Stomach (tissue), 8 donors: ENCODE measurements at regions not wholly inside any gene's neighbourhood (a gene's known extent, or its start where the extent isn't known, plus 50 kb on each side); places are given as distances from the start of the nearest gene placed in this dataset.

Experiments
- DNase-seq, 2 donors: peaks; one replicate each; pipeline versions ENCODE4 v3.0.0 to v3.0.0-alpha.2; 2013 to 2019
- H3K27ac ChIP-seq, 5 donors: fragments of 200-600 bp in 4 of 5; sonication (generic) in 4 of 5; one replicate each; pipeline ENCODE4 v1.5.1; 2013 to 2019; ENCODE audit warnings: mild to moderate bottlenecking in 1 of 5, moderate library complexity in 1 of 5
- H3K27me3 ChIP-seq, 3 donors: fragments of 200-600 bp; sonication (generic); one replicate each; pipeline ENCODE4 v1.5.1; 2017 to 2019; ENCODE audit warnings: mixed run types in 1 of 3
- H3K36me3 ChIP-seq, 4 donors: fragments of 200-600 bp; sonication (generic); 1 replicate in 3 of 4; 2 replicates in 1 of 4; pipeline ENCODE4 v1.5.1; 2016 to 2019
- H3K4me1 ChIP-seq, 4 donors: fragments of 200-600 bp; sonication (generic); one replicate each; pipeline ENCODE4 v1.5.1; 2016 to 2019
- H3K4me3 ChIP-seq, 4 donors: fragments of 200-600 bp; sonication (generic) in 3 of 4; one replicate each; pipeline ENCODE4 v1.5.1; 2016 to 2019; ENCODE audit warnings: mild to moderate bottlenecking in 1 of 4
- H3K9me3 ChIP-seq, 4 donors: fragments of 200-600 bp; sonication (generic); one replicate each; pipeline ENCODE4 v1.5.1; 2016 to 2019
- EP300 ChIP-seq: sonication (generic); formaldehyde crosslinking; IDR thresholded peaks from one replicate; pipeline ENCODE4 v1.6.1; 2017; ENCODE audit warnings: antibody characterized with exemption
- POLR2A ChIP-seq, 4 donors: fragments of 450-650 bp; IDR thresholded peaks; one replicate each; pipeline ENCODE4 v1.6.1; 2016; ENCODE audit warnings: antibody characterized with exemption in 4 of 4, control low read depth in 2 of 4, mild to moderate bottlenecking in 1 of 4, moderate library complexity in 1 of 4
- POLR2AphosphoS5 ChIP-seq, 3 donors: sonication (generic); formaldehyde crosslinking; IDR thresholded peaks; one replicate each; pipeline ENCODE4 v1.6.1; 2016; ENCODE audit warnings: antibody characterized with exemption in 3 of 3
- WGBS, 5 donors: extraction: QIAGEN DNeasy Blood & Tissue Kit in 3 of 5; methylation state at CpG; one replicate each; pipeline versions ENCODE4 v1.1.5 to v1.1.7; 2013 to 2018; 5-methylcytosine and 5-hydroxymethylcytosine counted together
- intact Hi-C: fragments of 100-400 bp; cut with DNase I; formaldehyde crosslinking; loops from one replicate; pipeline ENCODE4 v1.15.1; 2023; ENCODE audit warnings: low total_unique reads
- TF ChIP-seq, protein P1 (sequence below), 7 experiments: fragments of 450-650 bp in 4 of 7; fragments of 200-600 bp in 3 of 7; sonication (generic) in 3 of 7; IDR thresholded peaks; one replicate each; pipeline ENCODE4 v1.5.1; 2016 to 2019; ENCODE audit warnings: antibody characterized with exemption in 7 of 7, control low read depth in 2 of 7, mild to moderate bottlenecking in 1 of 7
- donor health status: healthy with polysubstance abuse.
- donor health status: Bipolar disorder and iron deficiency.
- donor health status: healthy.

DNA sequence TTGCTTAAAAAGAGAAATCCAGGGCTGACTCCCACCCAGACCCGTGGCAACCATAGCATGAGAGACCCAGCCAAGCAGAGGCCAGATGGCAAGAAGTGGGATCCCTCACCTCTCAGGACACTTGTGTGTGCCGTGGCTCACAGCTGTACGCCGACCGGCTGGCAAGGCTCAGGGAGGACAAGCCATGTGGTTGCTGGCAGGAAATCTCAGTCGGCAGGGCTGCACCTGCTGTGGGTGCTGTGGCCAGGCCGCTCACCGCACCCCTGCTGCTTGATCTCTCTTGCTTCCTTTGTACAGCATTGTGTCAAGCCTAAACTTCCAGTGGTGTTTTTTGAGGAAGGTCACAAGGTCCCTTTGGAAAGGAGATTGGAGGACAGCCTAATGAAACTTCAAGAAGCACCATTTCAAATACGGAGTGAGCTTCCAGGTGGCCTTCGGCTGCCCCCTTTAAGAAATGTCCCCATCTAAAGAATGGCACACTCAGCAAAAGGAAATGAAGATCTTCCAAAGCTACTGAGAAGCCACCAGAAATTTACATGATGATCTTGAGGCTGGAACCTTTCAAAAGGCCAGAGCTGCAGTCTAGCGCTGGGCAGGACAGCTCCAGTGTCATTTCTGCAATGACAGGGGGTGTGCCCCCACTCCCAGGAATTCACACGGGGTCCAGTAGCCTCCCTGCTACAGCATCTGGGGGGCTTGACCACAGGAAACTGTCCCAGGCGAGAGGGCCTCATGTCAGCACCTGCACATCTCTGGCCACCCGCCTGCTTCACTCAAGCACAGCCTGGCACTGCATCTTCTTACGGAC lies 409.0 kb upstream of the MGMT start:
- Histone ChIP-seq H3K27ac (no peak overlapping the region), H3K27me3 (no peaks in the 10 kb centered on the region), H3K4me1 (no peaks in the 10 kb centered on the region), H3K9me3 (no peaks in the 10 kb centered on the region), H3K36me3 (no peaks in the 10 kb centered on the region), H3K4me3 (no peak overlapping the region)
- DNase-seq, result peak in 1 of 2 donors; percentile 49
- WGBS, 5 donors, result 70 to 83% (median 80%) methylated on average over 11 to 15 of the region's 15 CpGs
- TF ChIP-seq POLR2AphosphoS5 (IDR thresholded peaks at IDR 0.05) (no peak), EP300 (no peak), POLR2A (IDR thresholded peaks at IDR 0.05) (no peak)
- TF ChIP-seq, protein P1, sequence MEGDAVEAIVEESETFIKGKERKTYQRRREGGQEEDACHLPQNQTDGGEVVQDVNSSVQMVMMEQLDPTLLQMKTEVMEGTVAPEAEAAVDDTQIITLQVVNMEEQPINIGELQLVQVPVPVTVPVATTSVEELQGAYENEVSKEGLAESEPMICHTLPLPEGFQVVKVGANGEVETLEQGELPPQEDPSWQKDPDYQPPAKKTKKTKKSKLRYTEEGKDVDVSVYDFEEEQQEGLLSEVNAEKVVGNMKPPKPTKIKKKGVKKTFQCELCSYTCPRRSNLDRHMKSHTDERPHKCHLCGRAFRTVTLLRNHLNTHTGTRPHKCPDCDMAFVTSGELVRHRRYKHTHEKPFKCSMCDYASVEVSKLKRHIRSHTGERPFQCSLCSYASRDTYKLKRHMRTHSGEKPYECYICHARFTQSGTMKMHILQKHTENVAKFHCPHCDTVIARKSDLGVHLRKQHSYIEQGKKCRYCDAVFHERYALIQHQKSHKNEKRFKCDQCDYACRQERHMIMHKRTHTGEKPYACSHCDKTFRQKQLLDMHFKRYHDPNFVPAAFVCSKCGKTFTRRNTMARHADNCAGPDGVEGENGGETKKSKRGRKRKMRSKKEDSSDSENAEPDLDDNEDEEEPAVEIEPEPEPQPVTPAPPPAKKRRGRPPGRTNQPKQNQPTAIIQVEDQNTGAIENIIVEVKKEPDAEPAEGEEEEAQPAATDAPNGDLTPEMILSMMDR (IDR thresholded peaks at IDR 0.05), result no peak
- intact Hi-C loops, result no loop called here

DNA sequence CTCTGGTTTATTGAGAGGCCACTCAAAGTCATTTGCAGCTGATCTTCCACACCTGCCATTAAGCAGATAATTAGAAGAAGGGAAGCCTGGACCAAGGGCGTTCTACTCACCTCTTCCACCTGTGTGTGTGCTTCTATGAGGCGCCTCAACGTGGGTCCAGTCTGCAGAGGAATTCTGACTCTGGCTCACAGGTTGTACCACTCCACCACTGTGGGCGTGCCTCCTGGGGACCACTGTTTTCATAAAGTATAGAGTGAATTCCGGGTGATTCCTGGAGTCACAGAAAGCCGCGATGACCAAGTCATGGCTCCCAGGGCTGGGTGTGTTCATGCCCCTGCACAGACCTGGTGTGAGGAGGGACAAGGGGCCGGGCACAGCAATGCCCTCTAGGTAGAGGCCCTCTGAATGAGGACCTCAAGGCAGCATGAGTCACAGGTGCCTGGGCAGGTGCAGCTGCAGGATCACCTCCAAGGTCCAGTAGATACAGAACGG lies 408.3 kb upstream of the MGMT start:
- no peaks in the 10 kb centered on the region for H3K36me3 ChIP-seq
- TF ChIP-seq POLR2AphosphoS5 (IDR thresholded peaks at IDR 0.05) (no peak), EP300 (no peak), POLR2A (IDR thresholded peaks at IDR 0.05) (no peak)
- TF ChIP-seq, protein P1 (IDR thresholded peaks at IDR 0.05), result no peak
- no peaks in the 10 kb centered on the region for H3K27me3 ChIP-seq
- intact Hi-C loops, result no loop called here
- WGBS, 5 donors, result 80 to 88% (median 84%) methylated on average over 9 of the region's 9 CpGs
- no peaks in the 10 kb centered on the region for H3K9me3 ChIP-seq
- no peak for DNase-seq
- no peak overlapping the region for H3K27ac ChIP-seq
- no peak overlapping the region for H3K4me3 ChIP-seq
- no peaks in the 10 kb centered on the region for H3K4me1 ChIP-seq

DNA sequence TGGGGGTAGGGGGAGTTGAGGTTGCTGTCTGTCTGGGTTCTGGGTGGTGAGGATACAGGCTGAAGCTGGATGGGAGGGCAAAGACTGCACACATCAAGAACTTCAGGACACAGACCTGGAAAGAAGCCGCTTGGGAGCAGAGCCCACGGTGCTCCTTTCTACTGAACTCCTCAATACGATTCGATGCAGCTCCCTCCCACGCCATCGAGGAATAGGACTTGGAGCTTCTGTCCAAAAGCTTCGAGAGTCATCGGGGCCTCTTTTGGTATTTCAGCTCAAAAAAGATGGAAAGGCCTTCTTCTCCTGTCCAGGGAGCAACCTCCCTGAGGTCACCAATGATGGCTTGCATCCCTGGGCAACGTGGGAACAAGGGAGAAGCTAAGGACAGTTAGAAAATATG lies 407.1 kb upstream of the MGMT start:
- intact Hi-C loops, result no loop called here
- Histone ChIP-seq H3K27ac (no peak overlapping the region), H3K4me3 (no peak overlapping the region), H3K9me3 (no peaks in the 10 kb centered on the region), H3K4me1 (no peaks in the 10 kb centered on the region), H3K27me3 (no peaks in the 10 kb centered on the region), H3K36me3 (no peaks in the 10 kb centered on the region)
- WGBS, 5 donors, result 74 to 88% (median 84%) methylated on average over 9 of the region's 9 CpGs
- DNase-seq, result no peak
- TF ChIP-seq POLR2AphosphoS5 (IDR thresholded peaks at IDR 0.05) (no peak), POLR2A (IDR thresholded peaks at IDR 0.05) (no peak)
- TF ChIP-seq, protein P1 (IDR thresholded peaks at IDR 0.05), result no peak

DNA sequence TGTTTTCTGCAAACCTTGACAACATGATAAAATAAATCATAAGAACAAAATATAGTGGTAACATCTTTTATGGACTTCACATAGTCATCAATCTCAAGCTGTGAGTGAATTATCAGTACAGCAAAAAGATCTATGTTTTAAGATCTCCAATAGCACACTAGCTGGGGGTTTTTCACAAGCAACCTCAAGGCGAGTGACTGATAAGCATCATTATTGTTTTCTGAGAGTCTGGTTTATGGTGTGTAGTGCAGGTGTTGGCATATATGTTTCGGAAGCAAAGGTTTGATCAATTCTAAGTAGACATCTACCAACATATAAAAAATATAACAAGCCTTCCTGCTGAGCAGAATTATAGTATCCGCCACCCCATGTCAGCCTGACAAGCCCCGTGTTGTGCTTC lies 403.8 kb upstream of the MGMT start:
- Histone ChIP-seq H3K4me3 (no peak overlapping the region), H3K27me3 (no peaks in the 10 kb centered on the region), H3K27ac (no peak overlapping the region), H3K9me3 (no peaks in the 10 kb centered on the region), H3K36me3 (no peaks in the 10 kb centered on the region), H3K4me1 (no peaks in the 10 kb centered on the region)
- DNase-seq, result no peak
- TF ChIP-seq POLR2A (IDR thresholded peaks at IDR 0.05) (no peak), POLR2AphosphoS5 (IDR thresholded peaks at IDR 0.05) (no peak), EP300 (no peak)
- TF ChIP-seq, protein P1 (IDR thresholded peaks at IDR 0.05), result no peak
- intact Hi-C loops, result no loop called here
- 76 to 84% (median 78%) methylated on average over 4 of the region's 4 CpGs for WGBS, 5 donors
